H9 (cell line): ENCODE measurements at regions not wholly inside any gene's neighbourhood (a gene's known extent, or its start where the extent isn't known, plus 50 kb on each side); places are given as distances from the start of the nearest gene placed in this dataset.

ENCODE experiments used
- DNase-seq: peaks from one replicate; pipeline ENCODE4 v3.0.0-alpha.2; 2017
- H2AFZ ChIP-seq: one replicate; pipeline ENCODE4 v1.6.1; 2013; ENCODE audit warnings: mild to moderate bottlenecking, low read length, control low read depth, moderate library complexity
- H2AK5ac ChIP-seq: 2 replicates; pipeline ENCODE4 v1.6.1; 2013; ENCODE audit warnings: low read length, control low read depth, mixed read lengths; ENCODE audit not compliant: insufficient read length
- H2BK120ac ChIP-seq: one replicate; pipeline ENCODE4 v1.6.1; 2013; ENCODE audit warnings: low read depth, mild to moderate bottlenecking, low read length, control low read depth, inconsistent platforms; ENCODE audit not compliant: poor library complexity, severe bottlenecking
- H2BK12ac ChIP-seq: 2 replicates; pipeline ENCODE4 v1.6.1; 2013; ENCODE audit warnings: low read length, control low read depth, mixed read lengths, low read depth; ENCODE audit not compliant: insufficient read length
- H2BK15ac ChIP-seq: 2 replicates; pipeline ENCODE4 v1.6.1; 2013; ENCODE audit warnings: low read depth, low read length, control low read depth
- H2BK20ac ChIP-seq: one replicate; pipeline ENCODE4 v1.6.1; 2013; ENCODE audit warnings: low read depth, mild to moderate bottlenecking, low read length, control low read depth, inconsistent platforms; ENCODE audit not compliant: poor library complexity, severe bottlenecking
- H2BK5ac ChIP-seq: 2 replicates; pipeline ENCODE4 v1.6.1; 2013; ENCODE audit warnings: low read length, control low read depth, mixed read lengths; ENCODE audit not compliant: insufficient read length
- H3K14ac ChIP-seq: 2 replicates; pipeline ENCODE4 v1.6.1; 2013; ENCODE audit warnings: low read length, control low read depth; ENCODE audit not compliant: insufficient read depth
- H3K18ac ChIP-seq: 2 replicates; pipeline ENCODE4 v1.6.1; 2013; ENCODE audit warnings: low read depth, mild to moderate bottlenecking, mixed read lengths, low read length, control low read depth; ENCODE audit not compliant: insufficient read length
- H3K23ac ChIP-seq: 2 replicates; pipeline ENCODE4 v1.6.1; 2013; ENCODE audit warnings: low read length, control low read depth, mixed read lengths, low read depth; ENCODE audit not compliant: insufficient read length
- H3K23me2 ChIP-seq: 2 replicates; pipeline ENCODE4 v1.6.1; 2013; ENCODE audit warnings: low read depth, mild to moderate bottlenecking, mixed read lengths, low read length, control low read depth; ENCODE audit not compliant: insufficient read length, poor library complexity, severe bottlenecking
- H3K27ac ChIP-seq: 2 replicates; pipeline ENCODE4 v1.5.1; 2013; ENCODE audit warnings: low read length, control low read depth, mixed read lengths, low read depth; ENCODE audit not compliant: insufficient read length
- H3K27me3 ChIP-seq: 2 replicates; pipeline ENCODE4 v1.6.1; 2013; ENCODE audit warnings: low read length, control low read depth, inconsistent platforms; ENCODE audit not compliant: insufficient read depth
- H3K4ac ChIP-seq: 2 replicates; pipeline ENCODE4 v1.6.1; 2013; ENCODE audit warnings: low read depth, mild to moderate bottlenecking, control low read depth, inconsistent platforms, low read length, moderate library complexity
- H3K4me1 ChIP-seq: 2 replicates; pipeline ENCODE4 v1.6.1; 2013; ENCODE audit warnings: low read length, control low read depth, inconsistent platforms; ENCODE audit not compliant: insufficient read depth
- H3K4me2 ChIP-seq: 2 replicates; pipeline ENCODE4 v1.6.1; 2013; ENCODE audit warnings: low read length, control low read depth, mixed read lengths; ENCODE audit not compliant: insufficient read length, insufficient read depth
- H3K56ac ChIP-seq: 2 replicates; pipeline ENCODE4 v1.6.1; 2013; ENCODE audit warnings: low read depth, mild to moderate bottlenecking, mixed read lengths, low read length, control low read depth; ENCODE audit not compliant: insufficient read length
- H3K79me1 ChIP-seq: 2 replicates; pipeline ENCODE4 v1.6.1; 2013; ENCODE audit warnings: low read depth, mild to moderate bottlenecking, moderate library complexity, low read length, control low read depth, inconsistent platforms; ENCODE audit not compliant: insufficient read depth, poor library complexity, severe bottlenecking
- H3K79me2 ChIP-seq: 2 replicates; pipeline ENCODE4 v1.6.1; 2013; ENCODE audit warnings: low read length, control low read depth, inconsistent platforms; ENCODE audit not compliant: insufficient read depth
- H3K9ac ChIP-seq: 2 replicates; pipeline ENCODE4 v1.6.1; 2013; ENCODE audit warnings: low read length, control low read depth, mixed read lengths; ENCODE audit not compliant: insufficient read length; ENCODE audit errors: extremely low read depth
- H3K9me3 ChIP-seq: one replicate; pipeline ENCODE4 v1.6.1; 2013; ENCODE audit warnings: low read depth, low read length, inconsistent platforms; ENCODE audit not compliant: control insufficient read depth
- H3T11ph ChIP-seq: one replicate; pipeline ENCODE4 v1.6.1; 2013; ENCODE audit warnings: mild to moderate bottlenecking, low read length, control low read depth, inconsistent platforms
- H4K20me1 ChIP-seq: one replicate; pipeline ENCODE4 v1.6.1; 2013; ENCODE audit not compliant: control insufficient read depth, insufficient read length, insufficient read depth
- H4K5ac ChIP-seq: 2 replicates; pipeline ENCODE4 v1.6.1; 2013; ENCODE audit warnings: low read depth, mild to moderate bottlenecking, mixed read lengths, low read length, control low read depth; ENCODE audit not compliant: insufficient read length
- H4K8ac ChIP-seq: replicated peaks from 2 replicates; pipeline ENCODE4 v1.6.1; 2013; ENCODE audit warnings: low read length, control low read depth, mixed read lengths, low read depth; ENCODE audit not compliant: insufficient read length
- H4K91ac ChIP-seq: 2 replicates; pipeline ENCODE4 v1.6.1; 2013; ENCODE audit warnings: low read depth, mild to moderate bottlenecking, moderate library complexity, mixed read lengths, low read length, control low read depth; ENCODE audit not compliant: insufficient read length
- H3K27ac Mint-ChIP-seq, 3 experiments: 2 replicates in 2 of 3; 3 replicates in 1 of 3; pipeline ENCODE4 v1.8.0; 2020 to 2021; ENCODE audit warnings: mixed read lengths in 3 of 3, mild to moderate bottlenecking in 1 of 3, moderate library complexity in 1 of 3
- H3K27me3 Mint-ChIP-seq: 2 replicates; pipeline ENCODE4 v1.8.0; 2021; ENCODE audit warnings: low read depth, mild to moderate bottlenecking, moderate library complexity, mixed read lengths
- H3K36me3 Mint-ChIP-seq, 3 experiments: 2 replicates in 2 of 3; 3 replicates in 1 of 3; pipeline ENCODE4 v1.8.0; 2020 to 2021; ENCODE audit warnings: low read depth in 3 of 3, mixed read lengths in 3 of 3; ENCODE audit not compliant: insufficient read depth in 1 of 3
- H3K4me1 Mint-ChIP-seq, 2 experiments: 2 replicates each; pipeline ENCODE4 v1.8.0; 2020; ENCODE audit warnings: mixed read lengths in 2 of 2
- H3K4me3 Mint-ChIP-seq, 2 experiments: 2 replicates in 1 of 2; 3 replicates in 1 of 2; pipeline ENCODE4 v1.8.0; 2020 to 2021; ENCODE audit warnings: mild to moderate bottlenecking in 2 of 2, mixed read lengths in 2 of 2, moderate library complexity in 1 of 2
- H3K9me3 Mint-ChIP-seq, 2 experiments: 2 replicates in 1 of 2; 3 replicates in 1 of 2; pipeline ENCODE4 v1.8.0; 2020; ENCODE audit warnings: mild to moderate bottlenecking in 2 of 2, mixed read lengths in 2 of 2, moderate library complexity in 1 of 2
- CTCF ChIP-seq: fragments of 200-600 bp; sonication (generic); conservative IDR thresholded peaks from 3 replicates; pipeline ENCODE4 v1.8.0; 2021; ENCODE audit warnings: antibody characterized with exemption, mild to moderate bottlenecking
- WGBS: extraction: QIAGEN DNeasy Blood & Tissue Kit; methylation state at CpG from one replicate; pipeline ENCODE4 v1.1.7; 2013; ENCODE audit warnings: missing lambda C conversion rate, low lambda C conversion rate, mixed read lengths; ENCODE audit not compliant: insufficient read length; ENCODE audit errors: extremely low coverage; 5-methylcytosine and 5-hydroxymethylcytosine counted together

- DNase-seq = no peak
- Histone ChIP-seq H3K4me2 (no peak overlapping the region), H3K56ac (no peak overlapping the region), H3K9ac (no peak overlapping the region), H3K18ac (no peak overlapping the region), H2AFZ (no peak overlapping the region), H3T11ph (no peak overlapping the region), H2AK5ac (no peak overlapping the region), H4K91ac (no peak overlapping the region), H3K27me3 (no peaks in the 10 kb centered on the region), H2BK120ac (no peak overlapping the region), H4K20me1 (no peaks in the 10 kb centered on the region), H3K23me2 (no peaks in the 10 kb centered on the region), H2BK20ac (no peak overlapping the region), H3K79me2 (no peaks in the 10 kb centered on the region), H4K8ac (no peak overlapping the region), H3K9me3 (no peaks in the 10 kb centered on the region), H2BK15ac (no peak overlapping the region), H3K4ac (no peak overlapping the region), H3K23ac (no peak overlapping the region), H3K14ac (no peak overlapping the region), H2BK5ac (no peak overlapping the region), H4K5ac (no peak overlapping the region), H3K27ac (no peak overlapping the region), H3K79me1 (no peaks in the 10 kb centered on the region), H2BK12ac (no peak overlapping the region), H3K4me1 (peaks cover under 1% of the 10 kb centered on the region; the same call in 1 of the 2 replicates)
- Mint-ChIP-seq H3K9me3 (no peaks in the 10 kb centered on the region), H3K36me3 (no peaks in the 10 kb centered on the region), H3K27ac (no peak overlapping the region), H3K27me3 (no peaks in the 10 kb centered on the region; the same call in 1 of the 2 replicates), H3K4me3 (no peak overlapping the region), H3K4me1 (peaks cover 25 to 31% of the 10 kb centered on the region in 2 experiments)
- WGBS = no CpG with 5 or more reads among the region's 16 CpGs
- TF ChIP-seq CTCF = no peak
Measured at GRCh38 chr1:10905841-10906655, 106.4 kb upstream of the TARDBP start.
